AG10803 (cell line): ENCODE measurements at regions not wholly inside any gene's neighbourhood (a gene's known extent, or its start where the extent isn't known, plus 50 kb on each side); places are given as distances from the start of the nearest gene placed in this dataset.

Source experiments
- DNase-seq: peaks from one replicate; pipeline ENCODE4 v3.0.0; 2010; ENCODE audit warnings: low read depth
- H3K4me3 ChIP-seq: 2 replicates; pipeline ENCODE4 v1.5.1; 2011; ENCODE audit warnings: mild to moderate bottlenecking, low read length, control low read depth
- TF ChIP-seq, protein P1 (sequence below): conservative IDR thresholded peaks from 2 replicates; pipeline ENCODE4 v1.5.1; 2011; ENCODE audit warnings: mild to moderate bottlenecking, low read length, control low read depth, inconsistent platforms

DNA sequence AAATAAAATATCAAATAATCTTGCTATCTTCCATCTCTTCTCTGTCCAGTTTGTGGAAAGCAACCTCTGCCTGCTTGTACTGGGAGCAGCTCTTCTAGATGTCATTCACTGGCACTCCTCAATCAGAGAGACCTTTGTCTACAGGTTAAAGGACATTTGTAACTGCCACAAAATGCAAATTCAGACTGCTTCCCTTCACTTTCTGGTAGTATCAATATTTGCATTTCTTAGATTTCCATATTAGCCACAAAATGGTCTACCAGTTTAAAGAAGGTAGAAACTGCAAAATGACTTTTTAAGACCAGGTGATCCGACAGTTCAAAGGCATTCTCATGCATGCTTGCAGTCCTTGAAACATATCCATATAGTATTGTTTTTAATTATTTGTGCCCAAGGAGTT, 51.7 kb upstream of the RCN1 start:
- DNase-seq, result no peak
- TF ChIP-seq, protein P1, sequence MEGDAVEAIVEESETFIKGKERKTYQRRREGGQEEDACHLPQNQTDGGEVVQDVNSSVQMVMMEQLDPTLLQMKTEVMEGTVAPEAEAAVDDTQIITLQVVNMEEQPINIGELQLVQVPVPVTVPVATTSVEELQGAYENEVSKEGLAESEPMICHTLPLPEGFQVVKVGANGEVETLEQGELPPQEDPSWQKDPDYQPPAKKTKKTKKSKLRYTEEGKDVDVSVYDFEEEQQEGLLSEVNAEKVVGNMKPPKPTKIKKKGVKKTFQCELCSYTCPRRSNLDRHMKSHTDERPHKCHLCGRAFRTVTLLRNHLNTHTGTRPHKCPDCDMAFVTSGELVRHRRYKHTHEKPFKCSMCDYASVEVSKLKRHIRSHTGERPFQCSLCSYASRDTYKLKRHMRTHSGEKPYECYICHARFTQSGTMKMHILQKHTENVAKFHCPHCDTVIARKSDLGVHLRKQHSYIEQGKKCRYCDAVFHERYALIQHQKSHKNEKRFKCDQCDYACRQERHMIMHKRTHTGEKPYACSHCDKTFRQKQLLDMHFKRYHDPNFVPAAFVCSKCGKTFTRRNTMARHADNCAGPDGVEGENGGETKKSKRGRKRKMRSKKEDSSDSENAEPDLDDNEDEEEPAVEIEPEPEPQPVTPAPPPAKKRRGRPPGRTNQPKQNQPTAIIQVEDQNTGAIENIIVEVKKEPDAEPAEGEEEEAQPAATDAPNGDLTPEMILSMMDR, result no peak
- no peak overlapping the region for H3K4me3 ChIP-seq

GRCh38 chr11:32034680-32035079, 56.2 kb upstream of the RCN1 start:
- TF ChIP-seq, protein P1, result no peak
- DNase-seq, result peak; percentile 85
- H3K4me3 ChIP-seq, result no peak overlapping the region

DNA sequence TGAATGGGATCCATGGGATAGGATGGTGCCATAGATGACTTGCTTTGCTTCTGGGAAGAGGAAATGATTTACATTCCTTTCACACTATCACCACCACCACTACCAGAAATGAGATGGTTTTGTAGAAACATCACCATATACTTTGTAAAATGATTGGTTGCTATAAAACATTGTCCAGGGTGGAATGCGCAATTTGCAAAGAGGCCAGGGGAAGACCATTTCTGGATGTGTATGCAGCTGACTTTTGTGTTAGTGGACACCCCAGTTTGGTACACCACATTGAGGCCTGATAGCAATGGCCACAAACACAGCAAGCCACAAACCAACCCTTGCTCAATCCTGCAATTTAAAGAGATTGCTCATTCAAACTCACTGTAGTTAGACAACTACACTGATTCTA, 56.7 kb upstream of the RCN1 start:
- DNase-seq, result peak; percentile 100
- TF ChIP-seq, protein P1, result no peak
- no peak overlapping the region for H3K4me3 ChIP-seq

- peak; percentile 37 for DNase-seq
- no peak overlapping the region for H3K4me3 ChIP-seq
- TF ChIP-seq, protein P1, result no peak
Measured at GRCh38 chr11:32033491-32033890, 57.4 kb upstream of the RCN1 start.

- DNase-seq, result peak; percentile 17
- H3K4me3 ChIP-seq, result no peak overlapping the region
- TF ChIP-seq, protein P1, result no peak
Measured at GRCh38 chr11:32033067-32033466, 57.8 kb upstream of the RCN1 start.

DNA sequence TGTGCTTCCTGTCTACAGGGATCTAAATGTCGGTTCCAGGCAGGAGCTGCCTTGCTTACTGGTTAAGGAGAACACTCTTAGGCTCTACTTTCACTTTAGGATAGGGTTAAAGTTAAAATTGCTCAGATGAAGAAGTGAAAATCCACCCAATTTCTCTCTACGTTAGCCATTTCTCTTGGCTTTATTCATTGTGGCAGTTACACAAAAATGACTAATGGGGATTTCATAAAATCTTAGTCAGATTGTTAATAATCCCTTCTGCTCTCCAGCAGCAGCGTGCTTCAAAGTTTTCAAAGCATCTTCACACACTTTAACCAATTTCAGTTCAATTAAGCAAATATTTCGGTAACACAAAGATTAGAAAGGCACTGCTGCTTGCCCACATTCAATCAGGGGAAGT, 58.4 kb upstream of the RCN1 start:
- no peak overlapping the region for H3K4me3 ChIP-seq
- TF ChIP-seq, protein P1, result no peak
- DNase-seq, result peak; percentile 18

GRCh38 chr11:32032052-32032451, 58.8 kb upstream of the RCN1 start:
- TF ChIP-seq, protein P1, result no peak
- DNase-seq, result no peak
- no peak overlapping the region for H3K4me3 ChIP-seq
